ENCODE measurements at regions not wholly inside any gene's neighbourhood (a gene's known extent, or its start where the extent isn't known, plus 50 kb on each side); places are given as distances from the start of the nearest gene placed in this dataset.

DNA sequence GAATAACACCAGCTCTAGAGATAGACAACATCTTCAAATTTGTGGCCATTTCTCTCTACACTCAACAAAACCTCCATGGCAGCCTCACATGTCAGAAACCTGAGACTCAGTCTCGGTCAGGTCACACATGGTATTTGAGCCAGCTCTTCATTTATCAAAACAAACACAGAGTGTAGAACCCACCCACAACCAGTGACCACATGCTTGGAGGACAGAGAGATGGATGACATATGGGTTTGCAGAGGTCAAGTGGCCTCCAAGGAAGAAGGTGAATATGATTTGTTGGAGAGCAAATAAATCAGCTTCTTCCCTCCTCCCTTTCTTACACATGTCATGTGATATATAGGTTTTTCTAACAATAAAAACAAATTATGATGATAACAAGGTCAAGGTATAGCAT, 278.1 kb upstream of the LRTM1 start:
- H3K4me3 ChIP-seq (ENCODE audit: low read depth, low read length): no peak overlapping the region
- TF ChIP-seq MYC (IDR thresholded peaks at IDR 0.05; ENCODE audit: low read depth, low read length) (no peak), POLR2A (IDR thresholded peaks at IDR 0.05; ENCODE audit: extremely low read depth, insufficient read length) (no peak), CTCF (IDR thresholded peaks at IDR 0.05; ENCODE audit: low read depth, low read length) (no peak), MAX (IDR thresholded peaks at IDR 0.05; ENCODE audit: low read depth, low read length) (no peak)
- no peak for DNase-seq (ENCODE audit: low read depth)

DNA sequence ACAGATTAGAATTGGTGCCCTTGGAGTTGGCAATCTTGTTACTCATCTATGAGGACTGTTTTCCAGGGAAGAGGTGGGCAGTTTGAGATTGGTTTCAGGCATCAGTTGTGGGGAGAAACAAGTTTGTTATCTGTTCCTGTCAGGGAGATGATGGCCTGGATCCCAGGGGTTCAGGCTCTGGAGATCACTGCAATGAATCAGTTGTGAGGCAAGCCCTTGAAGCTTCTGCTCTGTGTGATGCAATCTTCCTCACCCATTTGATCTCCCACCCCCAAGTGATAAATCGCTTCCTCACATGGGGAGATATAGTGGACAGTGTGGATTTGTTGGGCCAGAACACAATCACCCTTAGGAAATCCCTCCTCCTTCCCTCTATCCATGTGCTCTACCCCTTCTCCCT, 276.6 kb upstream of the LRTM1 start:
- TF ChIP-seq MAX (IDR thresholded peaks at IDR 0.05; ENCODE audit: low read depth, low read length): no peak
- TF ChIP-seq CTCF (IDR thresholded peaks at IDR 0.05; ENCODE audit: low read depth, low read length): no peak
- TF ChIP-seq MYC (IDR thresholded peaks at IDR 0.05; ENCODE audit: low read depth, low read length): no peak
- no peak for TF ChIP-seq POLR2A (IDR thresholded peaks at IDR 0.05; ENCODE audit: extremely low read depth, insufficient read length)
- H3K4me3 ChIP-seq (ENCODE audit: low read depth, low read length): no peak overlapping the region
- DNase-seq (ENCODE audit: low read depth): no peak

- H3K4me3 ChIP-seq (ENCODE audit: low read depth, low read length): no peak overlapping the region
- DNase-seq (ENCODE audit: low read depth): no peak
- TF ChIP-seq CTCF (IDR thresholded peaks at IDR 0.05; ENCODE audit: low read depth, low read length) (no peak), POLR2A (IDR thresholded peaks at IDR 0.05; ENCODE audit: extremely low read depth, insufficient read length) (no peak), MYC (IDR thresholded peaks at IDR 0.05; ENCODE audit: low read depth, low read length) (no peak)
Observed at GRCh38 chr3:55203546-55203945, 275.7 kb upstream of the LRTM1 start.

- DNase-seq (ENCODE audit: low read depth): no peak
- H3K4me3 ChIP-seq (ENCODE audit: low read depth, low read length): no peak overlapping the region
- TF ChIP-seq CTCF (IDR thresholded peaks at IDR 0.05; ENCODE audit: low read depth, low read length): no peak
- no peak for TF ChIP-seq MAX (IDR thresholded peaks at IDR 0.05; ENCODE audit: low read depth, low read length)
- TF ChIP-seq MYC (IDR thresholded peaks at IDR 0.05; ENCODE audit: low read depth, low read length): no peak
- no peak for TF ChIP-seq POLR2A (IDR thresholded peaks at IDR 0.05; ENCODE audit: extremely low read depth, insufficient read length)
Observed at GRCh38 chr3:55203006-55203405, 275.1 kb upstream of the LRTM1 start.

DNA sequence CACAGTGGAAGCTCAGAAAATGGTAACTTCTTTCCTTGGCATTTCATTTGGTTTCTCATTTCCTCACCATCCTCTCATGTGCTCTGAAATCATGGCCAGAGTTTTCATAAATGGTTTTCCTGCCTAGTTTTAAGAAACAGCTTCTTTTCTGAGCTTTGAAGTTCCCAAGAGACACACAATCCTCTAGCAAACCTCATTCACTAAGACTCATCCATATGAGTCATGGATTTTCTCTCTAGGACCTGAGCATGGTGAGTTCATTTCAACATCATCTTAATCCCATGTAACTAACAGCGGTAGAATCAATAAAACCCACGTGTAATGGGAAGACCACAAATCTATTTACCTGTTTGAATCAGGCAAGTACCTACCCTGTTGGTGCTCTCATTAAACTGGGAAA, 274.5 kb upstream of the LRTM1 start:
- DNase-seq (ENCODE audit: low read depth): no peak
- TF ChIP-seq CTCF (IDR thresholded peaks at IDR 0.05; ENCODE audit: low read depth, low read length) (no peak), MAX (IDR thresholded peaks at IDR 0.05; ENCODE audit: low read depth, low read length) (no peak), POLR2A (IDR thresholded peaks at IDR 0.05; ENCODE audit: extremely low read depth, insufficient read length) (no peak), MYC (IDR thresholded peaks at IDR 0.05; ENCODE audit: low read depth, low read length) (no peak)
- H3K4me3 ChIP-seq (ENCODE audit: low read depth, low read length): no peak overlapping the region

- H3K4me3 ChIP-seq (ENCODE audit: low read depth, low read length): no peak overlapping the region
- TF ChIP-seq POLR2A (IDR thresholded peaks at IDR 0.05; ENCODE audit: extremely low read depth, insufficient read length) (no peak), CTCF (IDR thresholded peaks at IDR 0.05; ENCODE audit: low read depth, low read length) (no peak)
- no peak for DNase-seq (ENCODE audit: low read depth)
Observed at GRCh38 chr3:55201779-55202178, 273.9 kb upstream of the LRTM1 start.
